Liver (tissue), 8 donors: ENCODE measurements at regions not wholly inside any gene's neighbourhood (a gene's known extent, or its start where the extent isn't known, plus 50 kb on each side); places are given as distances from the start of the nearest gene placed in this dataset.

ENCODE experiments used
- DNase-seq: peaks from one replicate; pipeline ENCODE4 v3.0.0-alpha.2; 2017; ENCODE audit warnings: low spot score
- H3K27ac ChIP-seq, 2 donors: one replicate each; pipeline ENCODE4 v1.7.0; 2013; ENCODE audit warnings: inconsistent platforms in 2 of 2, low read length in 2 of 2, control low read depth in 1 of 2, low read depth in 1 of 2, mild to moderate bottlenecking in 1 of 2
- H3K27me3 ChIP-seq, 4 donors: one replicate each; pipeline versions ENCODE4 v1.6.1 to v1.7.0; 2013; ENCODE audit warnings: low read length in 3 of 4, inconsistent platforms in 1 of 4, mild to moderate bottlenecking in 1 of 4, moderate library complexity in 1 of 4; ENCODE audit not compliant: control insufficient read depth in 4 of 4, insufficient read depth in 4 of 4
- H3K36me3 ChIP-seq, 4 donors: one replicate each; pipeline versions ENCODE4 v1.6.1 to v1.7.0; 2013; ENCODE audit warnings: low read length in 3 of 4, mild to moderate bottlenecking in 3 of 4, low read depth in 1 of 4, moderate library complexity in 1 of 4; ENCODE audit not compliant: control insufficient read depth in 4 of 4, insufficient read depth in 3 of 4
- H3K4me1 ChIP-seq, 4 donors: one replicate each; pipeline versions ENCODE4 v1.6.1 to v1.7.0; 2013; ENCODE audit warnings: low read length in 3 of 4, mild to moderate bottlenecking in 3 of 4, moderate library complexity in 1 of 4; ENCODE audit not compliant: control insufficient read depth in 4 of 4, insufficient read depth in 4 of 4
- H3K4me3 ChIP-seq, 3 donors: one replicate each; pipeline versions ENCODE4 v1.6.1 to v1.7.0; 2013; ENCODE audit warnings: low read length in 3 of 3, control low read depth in 1 of 3, low read depth in 1 of 3, mild to moderate bottlenecking in 1 of 3
- H3K9ac ChIP-seq, 2 donors: one replicate each; pipeline ENCODE4 v1.7.0; 2013; ENCODE audit warnings: low read length in 2 of 2, mild to moderate bottlenecking in 2 of 2, moderate library complexity in 2 of 2, control low read depth in 1 of 2, low read depth in 1 of 2
- H3K9me3 ChIP-seq, 4 donors: one replicate each; pipeline versions ENCODE4 v1.6.1 to v1.7.0; 2013; ENCODE audit warnings: low read length in 3 of 4; ENCODE audit not compliant: control insufficient read depth in 4 of 4
- EGR1 ChIP-seq, 2 donors: IDR thresholded peaks; 2 replicates each; pipeline ENCODE4 v1.6.1; 2016 to 2018; ENCODE audit warnings: antibody characterized with exemption in 2 of 2, low read depth in 2 of 2
- FOXA1 ChIP-seq: IDR thresholded peaks from 2 replicates; pipeline ENCODE4 v1.6.1; 2016; ENCODE audit warnings: antibody characterized with exemption
- FOXA2 ChIP-seq: IDR thresholded peaks from 2 replicates; pipeline ENCODE4 v1.6.1; 2016; ENCODE audit warnings: antibody characterized with exemption
- GABPA ChIP-seq, 2 donors: IDR thresholded peaks in 1 of 2; conservative IDR thresholded peaks in 1 of 2; 2 replicates each; pipeline ENCODE4 v1.6.1; 2016; ENCODE audit warnings: antibody characterized with exemption in 2 of 2, mild to moderate bottlenecking in 1 of 2, moderate library complexity in 1 of 2
- HNF4A ChIP-seq, 2 donors: conservative IDR thresholded peaks; 2 replicates each; pipeline ENCODE4 v1.6.1; 2016; ENCODE audit warnings: antibody characterized with exemption in 2 of 2, mild to moderate bottlenecking in 2 of 2
- HNF4G ChIP-seq: IDR thresholded peaks from 2 replicates; pipeline ENCODE4 v1.6.1; 2016; ENCODE audit warnings: antibody characterized with exemption
- JUND ChIP-seq, 2 donors: IDR thresholded peaks; 2 replicates each; pipeline ENCODE4 v1.6.1; 2016; ENCODE audit warnings: antibody characterized with exemption in 2 of 2
- NR2F2 ChIP-seq: IDR thresholded peaks from 2 replicates; pipeline ENCODE4 v1.6.1; 2016; ENCODE audit warnings: antibody characterized with exemption
- RAD21 ChIP-seq, 2 donors: IDR thresholded peaks; 2 replicates each; pipeline ENCODE4 v1.6.1; 2016; ENCODE audit warnings: antibody characterized with exemption in 2 of 2, mild to moderate bottlenecking in 2 of 2
- RXRA ChIP-seq, 2 donors: IDR thresholded peaks; 2 replicates each; pipeline ENCODE4 v1.6.1; 2017 to 2018; ENCODE audit warnings: antibody characterized with exemption in 2 of 2, mild to moderate bottlenecking in 1 of 2
- SP1 ChIP-seq: IDR thresholded peaks from 2 replicates; pipeline ENCODE4 v1.6.1; 2018; ENCODE audit warnings: antibody characterized with exemption, mild to moderate bottlenecking
- TAF1 ChIP-seq: conservative IDR thresholded peaks from 2 replicates; pipeline ENCODE4 v1.6.1; 2016; ENCODE audit warnings: antibody characterized with exemption, mild to moderate bottlenecking
- YY1 ChIP-seq: IDR thresholded peaks from 2 replicates; pipeline ENCODE4 v1.6.1; 2016; ENCODE audit warnings: antibody characterized with exemption, mild to moderate bottlenecking
- WGBS: extraction: QIAGEN DNeasy Blood & Tissue Kit; methylation state at CpG from one replicate; pipeline ENCODE4 v1.1.7; 2013; 5-methylcytosine and 5-hydroxymethylcytosine counted together
- TF ChIP-seq, protein P1 (sequence below): fragments of 150-350 bp; IDR thresholded peaks from 2 replicates; pipeline ENCODE4 v1.5.1; 2017; ENCODE audit warnings: improper control_type of control experiment, low read depth, low read length; ENCODE audit not compliant: missing input control
- TF ChIP-seq, protein P2 (sequence below): IDR thresholded peaks from 2 replicates; pipeline ENCODE4 v1.6.1; 2016; ENCODE audit warnings: antibody characterized with exemption
- TF ChIP-seq, protein P3 (sequence below): IDR thresholded peaks from 2 replicates; pipeline ENCODE4 v1.6.1; 2016; ENCODE audit warnings: antibody characterized with exemption
- TF ChIP-seq, protein P4 (sequence below): IDR thresholded peaks from 2 replicates; pipeline ENCODE4 v1.6.1; 2016; ENCODE audit warnings: antibody characterized with exemption
- TF ChIP-seq, protein P5 (sequence below): IDR thresholded peaks from 2 replicates; pipeline ENCODE4 v1.6.1; 2016; ENCODE audit warnings: antibody characterized with exemption, mild to moderate bottlenecking
- donor health status: healthy.
- donor health status: healthy.
- donor health status: healthy.
- donor health status: healthy.
- donor health status: healthy.

DNA sequence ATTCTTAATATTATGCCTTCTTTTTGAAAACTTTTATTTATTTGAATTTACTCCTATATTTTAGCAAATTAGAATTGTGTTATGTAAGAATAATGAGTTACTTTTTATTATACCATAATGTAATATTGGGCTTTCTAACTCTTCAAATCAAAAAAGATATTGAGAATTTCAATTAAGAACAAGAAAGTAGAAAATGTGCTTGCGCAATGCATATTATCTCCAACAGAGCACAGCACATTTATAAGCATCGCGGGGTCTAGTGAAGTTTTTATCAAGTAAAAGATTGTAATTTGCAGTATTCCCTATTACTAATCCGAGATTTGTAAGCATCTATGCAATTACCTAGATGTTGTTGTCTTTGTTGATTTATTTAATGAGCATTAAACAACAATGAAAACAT, 829.1 kb upstream of the CNTNAP5 start:
- no peak overlapping the region for H3K4me3 ChIP-seq
- no peaks in the 10 kb centered on the region for H3K9me3 ChIP-seq
- H3K36me3 ChIP-seq: no peaks in the 10 kb centered on the region
- no peak for TF ChIP-seq YY1
- no peak for TF ChIP-seq HNF4G
- TF ChIP-seq FOXA2: no peak
- no peak for TF ChIP-seq EGR1 (IDR thresholded peaks at IDR 0.05; ENCODE audit: low read depth in 2 of 2)
- no peak for TF ChIP-seq FOXA1
- TF ChIP-seq GABPA (IDR thresholded peaks at IDR 0.05 in 1 of 2, conservative IDR thresholded peaks at IDR 0.05 in 1 of 2): no peak
- no peak for TF ChIP-seq RAD21 (IDR thresholded peaks at IDR 0.05)
- TF ChIP-seq, protein P1, sequence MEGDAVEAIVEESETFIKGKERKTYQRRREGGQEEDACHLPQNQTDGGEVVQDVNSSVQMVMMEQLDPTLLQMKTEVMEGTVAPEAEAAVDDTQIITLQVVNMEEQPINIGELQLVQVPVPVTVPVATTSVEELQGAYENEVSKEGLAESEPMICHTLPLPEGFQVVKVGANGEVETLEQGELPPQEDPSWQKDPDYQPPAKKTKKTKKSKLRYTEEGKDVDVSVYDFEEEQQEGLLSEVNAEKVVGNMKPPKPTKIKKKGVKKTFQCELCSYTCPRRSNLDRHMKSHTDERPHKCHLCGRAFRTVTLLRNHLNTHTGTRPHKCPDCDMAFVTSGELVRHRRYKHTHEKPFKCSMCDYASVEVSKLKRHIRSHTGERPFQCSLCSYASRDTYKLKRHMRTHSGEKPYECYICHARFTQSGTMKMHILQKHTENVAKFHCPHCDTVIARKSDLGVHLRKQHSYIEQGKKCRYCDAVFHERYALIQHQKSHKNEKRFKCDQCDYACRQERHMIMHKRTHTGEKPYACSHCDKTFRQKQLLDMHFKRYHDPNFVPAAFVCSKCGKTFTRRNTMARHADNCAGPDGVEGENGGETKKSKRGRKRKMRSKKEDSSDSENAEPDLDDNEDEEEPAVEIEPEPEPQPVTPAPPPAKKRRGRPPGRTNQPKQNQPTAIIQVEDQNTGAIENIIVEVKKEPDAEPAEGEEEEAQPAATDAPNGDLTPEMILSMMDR: no peak
- TF ChIP-seq, protein P2, sequence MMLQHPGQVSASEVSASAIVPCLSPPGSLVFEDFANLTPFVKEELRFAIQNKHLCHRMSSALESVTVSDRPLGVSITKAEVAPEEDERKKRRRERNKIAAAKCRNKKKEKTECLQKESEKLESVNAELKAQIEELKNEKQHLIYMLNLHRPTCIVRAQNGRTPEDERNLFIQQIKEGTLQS: no peak
- WGBS: 81% methylated on average over 4 of the region's 4 CpGs
- no peak overlapping the region for H3K27ac ChIP-seq
- no peaks in the 10 kb centered on the region for H3K27me3 ChIP-seq
- H3K4me1 ChIP-seq: no peaks in the 10 kb centered on the region
- no peak overlapping the region for H3K9ac ChIP-seq
- no peak for DNase-seq

DNA sequence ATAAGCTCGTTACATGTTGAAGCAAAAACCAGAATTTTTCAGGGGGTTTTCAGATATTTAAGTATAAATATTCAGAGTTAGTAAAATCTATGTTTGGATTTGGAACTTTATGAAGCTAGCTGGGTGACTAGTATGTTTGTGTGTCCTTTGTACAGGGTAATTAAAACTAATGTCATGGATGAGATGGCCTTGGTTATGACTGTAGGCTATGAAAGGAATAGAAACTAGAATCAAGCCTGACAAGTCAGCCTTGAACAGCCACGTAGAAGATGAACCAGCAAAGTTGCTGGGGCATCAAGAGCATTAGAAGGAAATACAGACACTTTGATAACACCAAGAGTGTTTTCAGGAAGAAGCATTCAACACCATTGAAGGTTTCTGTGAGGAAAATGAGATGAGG, 825.1 kb upstream of the CNTNAP5 start:
- Histone ChIP-seq H3K4me1 (no peaks in the 10 kb centered on the region), H3K4me3 (no peak overlapping the region), H3K27ac (no peak overlapping the region), H3K9ac (no peak overlapping the region), H3K9me3 (peaks cover 0 to 4% (median 0%) of the 10 kb centered on the region in 4 donors), H3K36me3 (no peaks in the 10 kb centered on the region), H3K27me3 (no peaks in the 10 kb centered on the region)
- no peak for TF ChIP-seq SP1
- TF ChIP-seq YY1: no peak
- TF ChIP-seq JUND (IDR thresholded peaks at IDR 0.05): no peak
- TF ChIP-seq, protein P2: no peak
- TF ChIP-seq RXRA (IDR thresholded peaks at IDR 0.05): no peak
- no peak for TF ChIP-seq RAD21 (IDR thresholded peaks at IDR 0.05)
- TF ChIP-seq, protein P3, sequence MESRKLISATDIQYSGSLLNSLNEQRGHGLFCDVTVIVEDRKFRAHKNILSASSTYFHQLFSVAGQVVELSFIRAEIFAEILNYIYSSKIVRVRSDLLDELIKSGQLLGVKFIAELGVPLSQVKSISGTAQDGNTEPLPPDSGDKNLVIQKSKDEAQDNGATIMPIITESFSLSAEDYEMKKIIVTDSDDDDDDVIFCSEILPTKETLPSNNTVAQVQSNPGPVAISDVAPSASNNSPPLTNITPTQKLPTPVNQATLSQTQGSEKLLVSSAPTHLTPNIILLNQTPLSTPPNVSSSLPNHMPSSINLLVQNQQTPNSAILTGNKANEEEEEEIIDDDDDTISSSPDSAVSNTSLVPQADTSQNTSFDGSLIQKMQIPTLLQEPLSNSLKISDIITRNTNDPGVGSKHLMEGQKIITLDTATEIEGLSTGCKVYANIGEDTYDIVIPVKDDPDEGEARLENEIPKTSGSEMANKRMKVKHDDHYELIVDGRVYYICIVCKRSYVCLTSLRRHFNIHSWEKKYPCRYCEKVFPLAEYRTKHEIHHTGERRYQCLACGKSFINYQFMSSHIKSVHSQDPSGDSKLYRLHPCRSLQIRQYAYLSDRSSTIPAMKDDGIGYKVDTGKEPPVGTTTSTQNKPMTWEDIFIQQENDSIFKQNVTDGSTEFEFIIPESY: no peak
- TF ChIP-seq HNF4A (conservative IDR thresholded peaks at IDR 0.05): no peak
- no peak for TF ChIP-seq GABPA (IDR thresholded peaks at IDR 0.05 in 1 of 2, conservative IDR thresholded peaks at IDR 0.05 in 1 of 2)
- TF ChIP-seq TAF1: no peak
- TF ChIP-seq NR2F2: no peak
- TF ChIP-seq, protein P4, sequence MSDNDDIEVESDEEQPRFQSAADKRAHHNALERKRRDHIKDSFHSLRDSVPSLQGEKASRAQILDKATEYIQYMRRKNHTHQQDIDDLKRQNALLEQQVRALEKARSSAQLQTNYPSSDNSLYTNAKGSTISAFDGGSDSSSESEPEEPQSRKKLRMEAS: no peak
- no peak for TF ChIP-seq HNF4G
- TF ChIP-seq, protein P1: no peak
- no peak for TF ChIP-seq FOXA1
- TF ChIP-seq EGR1 (IDR thresholded peaks at IDR 0.05; ENCODE audit: low read depth in 2 of 2): no peak
- no peak for TF ChIP-seq FOXA2
- TF ChIP-seq, protein P5, sequence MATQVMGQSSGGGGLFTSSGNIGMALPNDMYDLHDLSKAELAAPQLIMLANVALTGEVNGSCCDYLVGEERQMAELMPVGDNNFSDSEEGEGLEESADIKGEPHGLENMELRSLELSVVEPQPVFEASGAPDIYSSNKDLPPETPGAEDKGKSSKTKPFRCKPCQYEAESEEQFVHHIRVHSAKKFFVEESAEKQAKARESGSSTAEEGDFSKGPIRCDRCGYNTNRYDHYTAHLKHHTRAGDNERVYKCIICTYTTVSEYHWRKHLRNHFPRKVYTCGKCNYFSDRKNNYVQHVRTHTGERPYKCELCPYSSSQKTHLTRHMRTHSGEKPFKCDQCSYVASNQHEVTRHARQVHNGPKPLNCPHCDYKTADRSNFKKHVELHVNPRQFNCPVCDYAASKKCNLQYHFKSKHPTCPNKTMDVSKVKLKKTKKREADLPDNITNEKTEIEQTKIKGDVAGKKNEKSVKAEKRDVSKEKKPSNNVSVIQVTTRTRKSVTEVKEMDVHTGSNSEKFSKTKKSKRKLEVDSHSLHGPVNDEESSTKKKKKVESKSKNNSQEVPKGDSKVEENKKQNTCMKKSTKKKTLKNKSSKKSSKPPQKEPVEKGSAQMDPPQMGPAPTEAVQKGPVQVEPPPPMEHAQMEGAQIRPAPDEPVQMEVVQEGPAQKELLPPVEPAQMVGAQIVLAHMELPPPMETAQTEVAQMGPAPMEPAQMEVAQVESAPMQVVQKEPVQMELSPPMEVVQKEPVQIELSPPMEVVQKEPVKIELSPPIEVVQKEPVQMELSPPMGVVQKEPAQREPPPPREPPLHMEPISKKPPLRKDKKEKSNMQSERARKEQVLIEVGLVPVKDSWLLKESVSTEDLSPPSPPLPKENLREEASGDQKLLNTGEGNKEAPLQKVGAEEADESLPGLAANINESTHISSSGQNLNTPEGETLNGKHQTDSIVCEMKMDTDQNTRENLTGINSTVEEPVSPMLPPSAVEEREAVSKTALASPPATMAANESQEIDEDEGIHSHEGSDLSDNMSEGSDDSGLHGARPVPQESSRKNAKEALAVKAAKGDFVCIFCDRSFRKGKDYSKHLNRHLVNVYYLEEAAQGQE: no peak
- no peak for DNase-seq
- 70% methylated on average over 2 of the region's 2 CpGs for WGBS
